ENCODE measurements at regions not wholly inside any gene's neighbourhood (a gene's known extent, or its start where the extent isn't known, plus 50 kb on each side); places are given as distances from the start of the nearest gene placed in this dataset.
A peak's percentile ranks its signal among the peaks of the same experiment; 100 is the strongest.

- no peaks in the 10 kb centered on the region for H3K36me3 ChIP-seq
- no peaks in the 10 kb centered on the region for H3K4me1 ChIP-seq
- intact Hi-C loops (cut with DNase I): no loop called here
- DNase-seq (no peak), ATAC-seq (no peak)
- TF ChIP-seq, protein P1, sequence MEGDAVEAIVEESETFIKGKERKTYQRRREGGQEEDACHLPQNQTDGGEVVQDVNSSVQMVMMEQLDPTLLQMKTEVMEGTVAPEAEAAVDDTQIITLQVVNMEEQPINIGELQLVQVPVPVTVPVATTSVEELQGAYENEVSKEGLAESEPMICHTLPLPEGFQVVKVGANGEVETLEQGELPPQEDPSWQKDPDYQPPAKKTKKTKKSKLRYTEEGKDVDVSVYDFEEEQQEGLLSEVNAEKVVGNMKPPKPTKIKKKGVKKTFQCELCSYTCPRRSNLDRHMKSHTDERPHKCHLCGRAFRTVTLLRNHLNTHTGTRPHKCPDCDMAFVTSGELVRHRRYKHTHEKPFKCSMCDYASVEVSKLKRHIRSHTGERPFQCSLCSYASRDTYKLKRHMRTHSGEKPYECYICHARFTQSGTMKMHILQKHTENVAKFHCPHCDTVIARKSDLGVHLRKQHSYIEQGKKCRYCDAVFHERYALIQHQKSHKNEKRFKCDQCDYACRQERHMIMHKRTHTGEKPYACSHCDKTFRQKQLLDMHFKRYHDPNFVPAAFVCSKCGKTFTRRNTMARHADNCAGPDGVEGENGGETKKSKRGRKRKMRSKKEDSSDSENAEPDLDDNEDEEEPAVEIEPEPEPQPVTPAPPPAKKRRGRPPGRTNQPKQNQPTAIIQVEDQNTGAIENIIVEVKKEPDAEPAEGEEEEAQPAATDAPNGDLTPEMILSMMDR (IDR thresholded peaks at IDR 0.05): no peak
- H3K27me3 ChIP-seq: no peaks in the 10 kb centered on the region
- H3K27ac ChIP-seq: no peak overlapping the region
- H3K4me3 ChIP-seq: no peak overlapping the region
- no peaks in the 10 kb centered on the region for H3K9me3 ChIP-seq
These were observed 295.1 kb downstream of the NEBL start for GRCh38 chr10:20601941-20602461.

- intact Hi-C loops (cut with DNase I): no loop called here
These were observed 298.5 kb downstream of the NEBL start for GRCh38 chr10:20598590-20598989.

DNA sequence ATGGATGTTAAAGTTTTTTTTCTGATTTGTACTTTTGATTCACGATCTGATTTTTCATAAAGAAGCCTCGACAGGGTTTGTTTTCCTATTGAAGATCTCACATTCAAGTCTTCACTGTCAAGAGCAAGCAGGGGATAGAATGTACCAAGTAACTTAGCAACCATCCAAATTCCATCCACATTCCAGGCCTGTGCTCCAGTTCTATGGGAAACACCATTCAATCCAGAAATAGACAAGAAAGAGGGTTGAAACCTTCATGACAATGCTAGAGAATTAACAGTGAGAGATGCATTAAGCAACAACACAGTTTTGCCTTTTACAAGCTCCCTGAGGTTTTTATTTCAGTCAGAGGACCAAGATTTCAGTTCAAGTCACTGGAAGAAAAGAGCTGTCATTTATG is 300.2 kb downstream of the NEBL start:
- DNase-seq (no peak), ATAC-seq (no peak)
- no peaks in the 10 kb centered on the region for H3K36me3 ChIP-seq
- no peaks in the 10 kb centered on the region for H3K4me1 ChIP-seq
- TF ChIP-seq, protein P1 (IDR thresholded peaks at IDR 0.05): no peak
- H3K27me3 ChIP-seq: no peaks in the 10 kb centered on the region
- intact Hi-C loops (cut with DNase I): no loop called here
- no peaks in the 10 kb centered on the region for H3K9me3 ChIP-seq
- H3K27ac ChIP-seq: no peak overlapping the region
- H3K4me3 ChIP-seq: no peak overlapping the region

More at GRCh38 chr10:20598590-20598989, 298.5 kb downstream of the NEBL start:
- no peaks in the 10 kb centered on the region for H3K9me3 ChIP-seq
- TF ChIP-seq, protein P1 (IDR thresholded peaks at IDR 0.05): no peak
- no peaks in the 10 kb centered on the region for H3K4me1 ChIP-seq
- ATAC-seq: peak; percentile 90
- DNase-seq: peak in 1 of 4 donors; percentile 57
- H3K4me3 ChIP-seq: no peak overlapping the region
- no peaks in the 10 kb centered on the region for H3K36me3 ChIP-seq
- no peaks in the 10 kb centered on the region for H3K27me3 ChIP-seq
- H3K27ac ChIP-seq: no peak overlapping the region

DNA sequence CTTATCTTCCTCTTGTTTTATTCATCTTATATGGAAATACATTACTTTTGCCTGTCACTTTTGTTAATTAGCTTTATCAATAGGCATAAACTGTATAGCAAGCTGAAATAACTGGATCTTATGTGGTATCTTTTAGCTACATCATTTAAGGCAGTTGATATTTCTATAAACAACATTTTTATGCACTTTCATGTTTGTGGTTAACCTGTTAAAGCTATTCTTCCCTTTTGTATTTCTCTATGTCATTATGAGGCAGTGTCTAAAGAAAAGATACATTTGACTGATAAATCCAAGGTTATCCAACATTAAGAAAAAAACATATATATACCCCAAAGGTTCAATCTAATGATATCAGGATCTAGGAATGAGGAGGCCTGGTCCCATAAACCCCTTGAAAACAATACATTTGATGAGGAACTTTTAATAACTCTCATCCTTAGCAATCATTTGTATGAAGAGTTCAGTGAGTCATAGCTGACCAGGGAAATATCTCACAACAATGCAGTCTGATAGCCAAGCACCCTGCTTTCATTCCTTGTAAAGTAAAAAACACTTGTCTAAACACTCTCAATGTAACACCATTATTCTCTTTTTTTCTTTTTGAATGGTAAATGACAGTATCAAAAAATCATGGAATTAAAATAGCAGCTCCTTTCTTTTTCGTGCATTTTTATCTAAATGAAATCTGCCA is 300.9 kb downstream of the NEBL start:
- ATAC-seq (peak; percentile 48), DNase-seq (no peak)
- H3K4me1 ChIP-seq: no peaks in the 10 kb centered on the region
- intact Hi-C loops (cut with DNase I): no loop called here
- H3K27ac ChIP-seq: no peak overlapping the region
- H3K4me3 ChIP-seq: no peak overlapping the region
- H3K36me3 ChIP-seq: no peaks in the 10 kb centered on the region
- no peaks in the 10 kb centered on the region for H3K9me3 ChIP-seq
- no peaks in the 10 kb centered on the region for H3K27me3 ChIP-seq
- TF ChIP-seq, protein P1 (IDR thresholded peaks at IDR 0.05): no peak

GRCh38 chr10:20593649-20594048 is 303.5 kb downstream of the NEBL start:
- Histone ChIP-seq H3K36me3 (no peaks in the 10 kb centered on the region), H3K27me3 (no peaks in the 10 kb centered on the region), H3K4me3 (no peak overlapping the region), H3K27ac (no peak overlapping the region), H3K9me3 (no peaks in the 10 kb centered on the region), H3K4me1 (no peaks in the 10 kb centered on the region)
- TF ChIP-seq, protein P1 (IDR thresholded peaks at IDR 0.05): no peak
- ATAC-seq (no peak), DNase-seq (no peak)
- intact Hi-C loops (cut with DNase I): no loop called here

All from left lung (tissue), 4 donors.